Activated naive CD4-positive, alpha-beta T cell treated with anti-CD3 and anti-CD28 coated beads, Interleukin-2, amount 50 U/mL, for 72 hours (primary cell): ENCODE measurements at regions not wholly inside any gene's neighbourhood (a gene's known extent, or its start where the extent isn't known, plus 50 kb on each side); places are given as distances from the start of the nearest gene placed in this dataset.
"Not testable (repeated sequence)": the region's sequence is repeated elsewhere in the genome, so short reads cannot be mapped to it uniquely, and the experiment has no call there.

Experiments
- ATAC-seq, 2 donors: fragments of 150-1000 bp; cut with Tn5 transposase; 2 replicates each; pipeline ENCODE4 v1.10.0; 2021; ENCODE audit warnings: mild to moderate bottlenecking in 2 of 2, moderate library complexity in 2 of 2
- DNase-seq, 2 donors: peaks; one replicate each; pipeline ENCODE4 v3.0.0; 2021 to 2022; ENCODE audit warnings: low spot score in 2 of 2
- H3K27ac Mint-ChIP-seq, 2 donors: one replicate each; pipeline ENCODE4 v1.8.0; 2022; ENCODE audit warnings: mild to moderate bottlenecking in 2 of 2, mixed read lengths in 2 of 2
- H3K36me3 Mint-ChIP-seq, 2 donors: one replicate each; pipeline ENCODE4 v1.8.0; 2022; ENCODE audit warnings: mixed read lengths in 2 of 2
- H3K9me3 Mint-ChIP-seq, 2 donors: one replicate each; pipeline ENCODE4 v1.8.0; 2022; ENCODE audit warnings: mixed read lengths in 2 of 2

DNA sequence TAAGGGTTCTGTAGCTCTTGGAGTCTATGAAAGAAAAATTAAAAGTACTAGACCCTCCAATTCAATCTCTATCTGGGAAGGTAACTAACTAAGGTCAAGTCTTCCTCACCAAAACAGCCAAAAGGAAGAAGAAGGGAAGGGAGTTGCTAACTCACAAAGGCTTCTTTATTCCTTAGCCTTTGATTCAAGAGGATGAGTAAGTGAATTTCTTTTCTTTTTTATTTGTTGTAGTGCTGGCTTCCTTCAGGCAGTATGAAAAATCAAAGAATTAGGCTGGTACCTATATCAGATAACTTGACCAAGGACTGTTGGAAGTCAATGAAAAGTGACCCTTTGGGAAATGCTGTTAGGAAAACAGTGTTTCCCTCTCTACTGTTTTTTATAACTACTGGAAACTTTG lies 144.4 kb upstream of the NRIP1 start:
- Mint-ChIP-seq H3K9me3 (peaks cover 0 to 5% of the 10 kb centered on the region in 2 donors), H3K36me3 (no peaks in the 10 kb centered on the region), H3K27ac (no peak overlapping the region)
- DNase-seq (no peak), ATAC-seq (no peak)

DNA sequence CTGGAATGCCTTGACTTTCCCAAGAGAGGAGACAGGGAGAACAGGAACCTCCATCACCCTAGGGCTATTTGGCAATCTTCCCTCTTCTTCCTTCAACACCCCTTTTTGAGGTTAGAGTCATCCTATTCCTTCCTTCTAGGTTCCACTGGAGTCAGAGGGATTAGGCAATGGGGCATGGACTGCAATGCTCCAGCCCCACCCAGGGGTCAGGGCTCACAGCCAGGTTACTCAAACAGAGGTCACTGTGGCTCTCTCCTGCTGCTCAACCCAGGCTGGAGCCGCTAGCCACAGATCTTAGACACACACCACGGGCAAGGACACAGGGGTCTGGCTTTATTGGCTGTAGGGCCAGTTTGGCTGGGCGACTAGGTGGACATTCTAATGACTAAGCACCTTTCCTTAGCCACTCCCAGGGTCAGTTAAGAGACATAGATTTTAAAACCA lies 145.5 kb upstream of the NRIP1 start:
- H3K9me3 Mint-ChIP-seq: peaks cover 0 to 5% of the 10 kb centered on the region in 2 donors
- no peak for ATAC-seq
- DNase-seq: no peak

DNA sequence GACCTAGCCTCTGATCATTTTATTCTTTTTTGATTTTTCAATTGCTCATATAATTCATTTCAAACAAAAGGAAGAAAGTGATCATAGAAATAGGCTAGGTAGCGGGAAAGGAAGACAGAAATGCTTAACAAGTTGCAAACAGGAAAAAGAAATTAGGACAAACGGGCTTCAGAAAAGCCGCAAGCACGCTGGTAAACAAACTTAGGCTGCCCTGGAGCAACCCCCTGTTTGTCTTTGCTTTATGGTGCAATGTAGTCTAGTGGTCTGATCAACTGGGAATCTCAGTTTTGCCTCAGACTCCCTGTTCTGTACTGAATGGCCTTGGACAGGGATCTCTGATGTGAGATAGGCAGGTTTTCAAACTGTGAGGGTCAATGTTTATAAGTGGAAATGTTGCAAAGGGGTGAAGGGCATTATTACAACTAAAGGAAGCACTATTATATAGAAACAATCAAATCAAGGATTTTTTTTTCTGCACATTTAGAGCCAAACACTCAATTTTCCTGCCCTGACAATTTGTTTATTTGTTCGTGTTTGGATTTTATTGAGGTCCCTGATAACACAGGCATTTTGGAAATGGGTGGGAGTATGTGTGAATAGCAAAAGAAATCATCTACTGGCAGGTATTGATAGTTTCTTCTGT lies 146.8 kb upstream of the NRIP1 start:
- H3K36me3 Mint-ChIP-seq: no peaks in the 10 kb centered on the region
- H3K9me3 Mint-ChIP-seq: peaks cover 0 to 5% of the 10 kb centered on the region in 2 donors
- ATAC-seq (no peak), DNase-seq (no peak)
- no peak overlapping the region for H3K27ac Mint-ChIP-seq

More for the DNA sequence above, 145.5 kb upstream of the NRIP1 start:
- Mint-ChIP-seq H3K36me3 (no peaks in the 10 kb centered on the region), H3K27ac (no peak overlapping the region)

DNA sequence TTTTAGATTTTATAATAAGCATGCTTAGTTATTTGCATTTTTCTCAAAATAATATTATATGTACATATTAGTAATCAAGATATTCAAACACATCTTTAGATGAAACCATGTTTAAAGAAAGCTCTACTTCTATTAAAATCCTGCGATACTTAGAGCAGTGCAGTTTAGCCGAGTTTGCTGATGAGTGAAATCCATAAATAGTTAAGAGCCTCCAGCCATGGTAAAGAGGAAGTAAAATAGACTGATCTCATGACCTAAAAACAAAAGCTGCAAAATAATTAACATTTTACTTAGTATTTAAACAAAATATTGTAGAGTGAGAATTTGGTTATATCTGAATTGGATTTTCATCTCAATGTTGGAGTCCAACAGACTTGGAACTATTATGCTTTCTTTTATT lies 147.4 kb upstream of the NRIP1 start:
- Mint-ChIP-seq H3K36me3 (no peaks in the 10 kb centered on the region), H3K9me3 (peaks cover 0 to 5% of the 10 kb centered on the region in 2 donors), H3K27ac (no peak overlapping the region)
- DNase-seq (no peak), ATAC-seq (no peak)

DNA sequence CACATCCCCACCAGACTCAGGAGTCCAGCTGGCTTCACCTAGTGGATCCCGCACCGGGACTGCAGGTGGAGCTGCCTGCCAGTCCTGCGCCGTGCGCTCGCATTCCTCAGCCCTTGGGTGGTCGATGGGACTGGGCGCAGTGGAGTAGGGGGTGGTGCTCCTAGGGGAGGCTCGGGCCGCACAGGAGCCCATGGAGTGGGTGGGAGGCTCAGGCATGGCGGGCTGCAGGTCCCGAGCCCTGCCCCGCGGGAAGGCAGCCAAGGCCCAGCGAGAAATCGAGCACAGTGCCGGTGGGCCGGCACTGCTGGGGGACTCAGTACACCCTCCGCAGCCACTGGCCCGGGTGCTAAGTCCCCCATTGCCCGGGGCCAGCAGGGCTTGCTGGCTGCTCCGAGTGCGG lies 153.7 kb upstream of the NRIP1 start:
- not testable (repeated sequence) for DNase-seq, H3K36me3 Mint-ChIP-seq, H3K9me3 Mint-ChIP-seq, H3K27ac Mint-ChIP-seq, ATAC-seq

DNA sequence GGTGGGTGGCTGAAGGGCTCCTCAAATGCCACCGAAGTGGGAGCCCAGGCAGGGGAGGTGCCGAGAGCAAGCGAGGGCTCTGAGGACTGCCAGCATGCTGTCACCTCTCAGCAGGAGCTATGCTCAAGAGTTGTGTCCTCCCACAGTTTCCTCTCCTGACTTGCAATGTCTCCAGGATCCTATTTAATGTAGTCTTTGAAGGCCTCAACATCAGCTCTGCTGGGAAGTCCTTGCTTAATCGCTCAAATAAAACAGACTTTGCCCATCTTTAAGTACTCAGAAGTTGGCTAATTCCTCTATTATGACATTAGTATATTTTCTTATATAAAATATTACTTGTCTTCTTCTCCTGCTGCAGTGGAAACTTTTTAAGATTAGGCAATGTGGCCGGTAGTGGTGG lies 154.2 kb upstream of the NRIP1 start:
- H3K36me3 Mint-ChIP-seq: no peaks in the 10 kb centered on the region
- DNase-seq (no peak), ATAC-seq (no peak)
- H3K9me3 Mint-ChIP-seq: peaks cover 0 to 7% of the 10 kb centered on the region in 2 donors
- H3K27ac Mint-ChIP-seq: no peak overlapping the region

DNA sequence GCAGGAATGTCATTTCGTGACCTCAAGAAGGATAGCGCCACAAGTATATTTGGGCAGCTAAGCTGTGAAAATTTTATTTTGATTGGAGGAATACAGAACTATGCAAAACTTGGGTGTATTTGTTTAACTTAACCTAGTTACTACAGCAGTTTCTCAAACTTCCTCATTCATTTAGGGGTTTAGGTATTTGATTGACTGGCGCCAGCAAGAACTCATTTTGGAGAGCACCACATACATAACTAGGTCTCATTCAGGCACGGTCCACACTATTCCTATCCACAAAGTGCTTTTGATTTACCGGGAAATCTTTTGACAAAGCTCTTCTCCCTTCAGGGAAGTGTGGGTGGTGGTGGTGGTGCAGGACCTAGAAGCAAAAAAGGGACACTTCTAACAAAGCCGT lies 155.1 kb upstream of the NRIP1 start:
- Mint-ChIP-seq H3K27ac (no peak overlapping the region), H3K9me3 (peaks cover 0 to 7% of the 10 kb centered on the region in 2 donors), H3K36me3 (no peaks in the 10 kb centered on the region)
- DNase-seq (no peak), ATAC-seq (no peak)

DNA sequence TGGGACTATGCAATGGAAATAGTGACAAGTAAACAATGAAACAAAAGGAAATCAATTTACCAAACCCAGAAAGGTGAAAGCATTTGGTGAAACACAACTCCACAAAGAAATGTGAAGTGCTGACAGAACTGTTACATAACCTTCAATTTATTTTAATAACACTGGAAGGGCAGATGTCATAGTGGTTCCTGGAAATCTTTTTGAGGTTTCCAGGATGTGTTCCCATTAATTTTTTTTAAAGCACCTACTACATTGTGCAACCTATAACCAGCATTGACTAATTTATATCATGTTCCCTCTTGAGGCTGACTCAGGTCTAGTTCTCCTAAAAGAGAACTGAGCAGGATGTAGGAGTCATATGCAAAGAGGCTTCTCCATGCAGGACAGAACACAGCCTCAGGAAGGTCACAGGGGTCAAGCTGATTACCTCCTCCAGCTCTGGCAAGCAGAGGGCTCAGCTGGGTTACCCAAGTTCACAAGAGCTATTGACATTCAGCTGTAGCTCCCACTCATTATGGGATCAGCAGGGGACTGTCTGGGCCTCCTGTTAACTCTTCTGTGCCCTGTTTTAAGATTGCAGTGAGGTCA lies 157.1 kb upstream of the NRIP1 start:
- H3K36me3 Mint-ChIP-seq: no peaks in the 10 kb centered on the region
- peak overlapping the region in 1 of 2 donors; percentile 85 for H3K27ac Mint-ChIP-seq
- ATAC-seq (peak; percentile 71 to 75), DNase-seq (peak in 1 of 2 donors; percentile 16)
- H3K9me3 Mint-ChIP-seq: peaks cover 0 to 7% of the 10 kb centered on the region in 2 donors

DNA sequence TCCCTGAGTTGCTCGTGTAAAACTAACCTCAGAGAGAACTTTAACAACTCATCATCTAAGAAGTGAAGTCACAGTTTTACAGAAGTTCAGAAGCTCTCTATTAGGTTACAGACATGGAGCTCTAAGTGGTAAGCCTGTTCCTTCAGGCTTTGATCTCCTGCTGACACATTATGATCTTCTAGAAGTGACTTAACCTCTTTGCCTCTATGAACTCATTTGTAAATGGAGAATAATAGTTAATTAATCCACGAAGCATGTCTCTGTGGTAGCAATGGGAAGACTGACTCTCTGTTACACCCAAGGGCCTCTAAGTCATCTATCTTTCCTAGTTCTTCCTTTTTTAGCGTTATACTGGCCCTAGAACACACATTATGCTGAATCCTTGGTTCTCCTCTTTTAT lies 157.9 kb upstream of the NRIP1 start:
- Mint-ChIP-seq H3K36me3 (no peaks in the 10 kb centered on the region), H3K27ac (peak overlapping the region in 1 of 2 donors; percentile 85), H3K9me3 (peaks cover 0 to 7% of the 10 kb centered on the region in 2 donors)
- DNase-seq: no peak
- peak; percentile 88 to 95 for ATAC-seq

DNA sequence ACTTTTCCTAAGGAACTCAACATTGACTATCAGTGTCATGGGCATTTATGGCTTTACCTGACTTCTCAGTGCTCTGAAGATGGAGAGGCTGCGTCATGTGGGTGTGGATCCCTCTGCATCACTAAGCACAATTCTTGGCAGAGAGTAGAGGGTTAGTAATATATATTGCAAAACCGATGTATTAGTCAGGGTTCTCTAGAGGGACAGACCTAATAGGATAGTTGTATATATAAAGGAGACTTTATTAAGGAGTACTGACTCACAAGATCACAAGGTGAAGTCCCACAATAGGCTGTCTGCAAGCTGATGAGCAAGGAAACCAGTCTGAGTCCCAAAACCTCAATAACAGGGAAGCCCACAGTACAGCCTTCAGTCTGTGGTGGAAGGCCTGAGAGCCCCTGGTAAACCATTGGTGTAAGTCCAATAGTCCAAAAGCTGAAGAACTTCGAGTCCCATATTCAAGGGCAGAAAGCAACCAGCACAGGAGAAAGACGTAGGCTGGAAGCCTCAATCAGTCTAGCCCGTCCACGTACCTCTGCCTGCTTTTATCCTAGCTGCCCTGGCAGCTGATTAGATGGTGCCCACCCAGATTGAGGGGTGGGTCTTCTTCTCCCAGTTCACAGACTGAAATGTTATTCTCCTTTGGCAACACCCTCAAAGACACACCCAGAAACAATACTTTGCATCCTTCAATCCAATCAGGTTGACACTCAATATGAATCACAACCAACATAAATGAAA lies 159.7 kb upstream of the NRIP1 start:
- Mint-ChIP-seq H3K27ac (no peak overlapping the region), H3K36me3 (no peaks in the 10 kb centered on the region), H3K9me3 (peaks cover 0 to 7% of the 10 kb centered on the region in 2 donors)
- ATAC-seq (no peak), DNase-seq (no peak)

DNA sequence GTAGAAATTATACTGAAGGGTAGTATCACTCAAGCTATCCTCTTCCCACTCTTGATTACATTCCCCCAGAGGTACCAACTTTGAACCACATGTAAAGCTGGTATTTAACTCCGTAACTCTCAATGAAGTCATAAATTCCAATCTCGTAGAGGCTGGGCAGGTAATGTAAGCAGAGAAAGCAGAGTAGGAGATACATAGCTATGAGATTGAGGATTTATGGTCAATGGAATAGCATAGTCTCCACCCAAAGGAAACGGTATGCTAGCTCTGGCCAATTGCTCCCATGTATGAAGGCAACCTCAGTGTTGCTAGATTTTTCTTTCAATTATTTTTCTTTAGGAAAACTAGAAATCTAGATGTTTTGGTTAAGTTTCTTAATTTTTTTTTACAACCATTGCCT lies 163.1 kb upstream of the NRIP1 start:
- no peak for DNase-seq
- ATAC-seq: no peak
- Mint-ChIP-seq H3K27ac (no peak overlapping the region), H3K9me3 (peaks cover 4 to 12% of the 10 kb centered on the region in 2 donors), H3K36me3 (no peaks in the 10 kb centered on the region)

DNA sequence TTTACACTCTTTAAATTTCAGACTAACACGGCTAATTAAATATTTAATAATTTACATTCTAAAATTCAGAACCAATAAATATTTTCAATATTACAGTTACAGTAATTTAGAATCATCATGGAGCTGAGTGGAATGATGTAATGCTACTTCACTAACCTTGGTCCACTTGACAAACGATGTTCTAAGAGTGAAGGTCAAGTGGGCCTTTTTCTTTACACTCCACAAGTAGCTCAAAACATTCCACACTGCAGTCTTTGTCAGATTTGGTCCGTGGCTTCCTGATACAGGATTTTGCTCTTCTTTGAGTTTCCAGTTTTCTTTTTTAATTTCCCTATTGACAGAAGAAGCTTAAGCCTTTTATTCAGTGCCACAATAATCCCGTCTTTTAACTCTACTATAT lies 164.6 kb upstream of the NRIP1 start:
- DNase-seq (no peak), ATAC-seq (no peak)
- Mint-ChIP-seq H3K9me3 (peaks cover 4 to 5% of the 10 kb centered on the region in 2 donors), H3K36me3 (no peaks in the 10 kb centered on the region), H3K27ac (no peak overlapping the region)

DNA sequence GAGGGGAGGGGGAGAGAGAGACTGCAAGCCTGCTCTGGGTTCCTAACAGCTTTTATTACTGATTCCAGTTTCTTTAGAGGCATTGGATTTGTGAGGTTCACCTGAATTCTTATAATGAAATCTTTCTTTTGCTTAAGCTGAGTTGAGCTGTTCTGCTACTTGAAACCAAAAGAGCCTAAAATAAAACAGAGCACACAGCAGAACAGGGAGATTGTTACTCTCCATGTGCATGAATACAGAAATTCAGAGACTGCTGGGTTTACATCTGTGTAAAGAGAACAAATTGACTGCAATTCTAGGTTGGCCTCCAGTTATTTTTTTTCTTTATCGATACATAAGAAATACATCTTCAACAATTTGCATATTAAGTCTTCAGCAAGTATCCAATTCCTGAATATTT lies 168.8 kb upstream of the NRIP1 start:
- Mint-ChIP-seq H3K36me3 (no peaks in the 10 kb centered on the region), H3K27ac (no peak overlapping the region), H3K9me3 (peaks cover 4 to 5% of the 10 kb centered on the region in 2 donors)
- ATAC-seq (no peak), DNase-seq (no peak)

DNA sequence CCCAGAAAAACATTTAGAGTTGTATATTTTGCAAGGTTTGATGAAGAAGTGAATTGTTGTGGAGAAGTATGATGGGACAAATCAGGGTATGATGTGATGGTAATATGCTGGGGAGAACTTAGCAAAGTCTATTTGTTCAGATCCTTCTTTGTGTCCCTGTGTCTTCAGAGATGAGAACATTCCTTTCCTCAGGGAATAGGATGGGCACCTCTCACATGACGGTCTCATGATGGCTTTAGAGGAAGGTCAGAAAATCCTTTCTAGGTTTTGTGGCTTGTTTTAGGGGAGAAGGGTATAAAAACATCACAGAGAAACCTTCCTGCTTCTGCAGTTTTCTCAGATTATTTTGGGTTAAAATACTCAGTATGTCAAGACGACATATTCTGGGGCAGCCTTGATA lies 171.3 kb upstream of the NRIP1 start:
- Mint-ChIP-seq H3K36me3 (no peaks in the 10 kb centered on the region), H3K27ac (no peak overlapping the region), H3K9me3 (no peaks in the 10 kb centered on the region)
- ATAC-seq: no peak
- DNase-seq: no peak

DNA sequence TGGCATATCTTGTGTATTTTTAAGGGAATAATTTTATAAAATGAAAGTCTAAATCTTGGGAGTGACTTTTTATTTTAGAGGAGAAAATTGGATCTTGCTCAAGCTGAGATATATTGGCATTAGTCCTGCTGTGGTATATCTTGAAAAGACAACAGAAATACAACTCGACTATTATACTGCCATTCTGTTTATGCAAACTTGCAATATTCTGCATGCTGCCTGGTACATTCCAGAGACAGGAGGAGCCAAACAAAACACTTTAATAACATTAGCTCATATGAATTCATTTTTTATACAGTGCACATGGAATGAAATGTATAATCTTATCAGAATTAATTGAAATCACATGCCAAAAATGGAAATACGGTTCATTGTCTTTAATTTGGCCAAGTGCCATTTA lies 176.0 kb upstream of the NRIP1 start:
- ATAC-seq (no peak), DNase-seq (no peak)
- Mint-ChIP-seq H3K9me3 (no peaks in the 10 kb centered on the region), H3K36me3 (no peaks in the 10 kb centered on the region), H3K27ac (no peak overlapping the region)

DNA sequence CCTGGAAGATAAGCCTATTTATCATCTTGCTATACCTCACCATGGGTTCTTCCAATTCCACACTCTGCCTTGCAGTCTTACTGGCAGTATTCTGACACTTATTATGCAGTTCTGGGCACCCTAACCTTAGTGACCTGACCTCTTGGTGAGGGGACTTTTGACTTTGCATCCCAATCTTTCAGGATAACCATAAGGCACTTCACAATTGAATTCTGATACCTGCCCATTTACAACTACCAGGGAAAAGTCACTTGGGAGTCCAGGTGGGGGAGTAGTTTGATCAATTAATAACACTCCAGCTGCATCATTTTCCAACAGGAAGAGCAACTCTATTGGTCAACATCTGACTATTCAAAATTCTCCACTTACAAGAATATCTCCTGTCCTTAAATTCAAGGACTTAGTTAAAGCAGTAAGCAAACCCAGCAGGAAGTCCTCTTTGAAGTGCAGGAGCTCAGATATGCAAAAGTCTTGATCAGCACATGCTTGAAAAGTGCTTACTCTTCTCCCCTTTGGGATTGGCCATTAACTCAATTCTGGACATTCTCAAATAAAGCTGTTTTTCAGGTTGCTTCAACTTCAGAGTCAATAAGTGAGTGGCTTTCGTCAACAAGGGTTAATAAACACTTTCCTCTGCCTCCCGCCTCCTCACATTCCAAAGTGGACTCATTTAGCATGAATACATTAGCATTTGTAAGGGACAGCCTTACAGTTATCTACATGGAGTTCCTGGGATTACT lies 177.4 kb upstream of the NRIP1 start:
- ATAC-seq: no peak
- DNase-seq: no peak
- Mint-ChIP-seq H3K36me3 (no peaks in the 10 kb centered on the region), H3K9me3 (no peaks in the 10 kb centered on the region), H3K27ac (no peak overlapping the region)

DNA sequence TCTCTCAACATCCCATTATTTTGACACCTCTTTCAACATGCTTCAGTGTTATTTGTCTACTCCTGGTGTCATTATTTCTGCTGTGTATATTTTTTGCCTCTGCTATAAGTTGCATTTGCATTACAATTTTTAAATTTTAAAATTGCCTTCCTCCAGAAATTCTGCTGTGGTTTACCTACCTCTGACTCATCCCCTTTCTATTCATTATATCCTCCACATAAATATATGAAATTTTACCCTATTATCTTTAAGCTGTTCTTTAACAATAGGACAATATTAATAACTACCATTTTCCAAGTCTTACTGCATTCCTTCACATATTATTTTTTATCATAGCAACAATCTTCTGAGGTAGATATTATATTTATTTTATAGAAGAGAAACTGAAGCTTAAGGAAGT lies 178.1 kb upstream of the NRIP1 start:
- no peak overlapping the region for H3K27ac Mint-ChIP-seq
- DNase-seq: no peak
- no peaks in the 10 kb centered on the region for H3K9me3 Mint-ChIP-seq
- ATAC-seq: no peak
- no peaks in the 10 kb centered on the region for H3K36me3 Mint-ChIP-seq
